ENCODE measurements at regions not wholly inside any gene's neighbourhood (a gene's known extent, or its start where the extent isn't known, plus 50 kb on each side); places are given as distances from the start of the nearest gene placed in this dataset.

DNA sequence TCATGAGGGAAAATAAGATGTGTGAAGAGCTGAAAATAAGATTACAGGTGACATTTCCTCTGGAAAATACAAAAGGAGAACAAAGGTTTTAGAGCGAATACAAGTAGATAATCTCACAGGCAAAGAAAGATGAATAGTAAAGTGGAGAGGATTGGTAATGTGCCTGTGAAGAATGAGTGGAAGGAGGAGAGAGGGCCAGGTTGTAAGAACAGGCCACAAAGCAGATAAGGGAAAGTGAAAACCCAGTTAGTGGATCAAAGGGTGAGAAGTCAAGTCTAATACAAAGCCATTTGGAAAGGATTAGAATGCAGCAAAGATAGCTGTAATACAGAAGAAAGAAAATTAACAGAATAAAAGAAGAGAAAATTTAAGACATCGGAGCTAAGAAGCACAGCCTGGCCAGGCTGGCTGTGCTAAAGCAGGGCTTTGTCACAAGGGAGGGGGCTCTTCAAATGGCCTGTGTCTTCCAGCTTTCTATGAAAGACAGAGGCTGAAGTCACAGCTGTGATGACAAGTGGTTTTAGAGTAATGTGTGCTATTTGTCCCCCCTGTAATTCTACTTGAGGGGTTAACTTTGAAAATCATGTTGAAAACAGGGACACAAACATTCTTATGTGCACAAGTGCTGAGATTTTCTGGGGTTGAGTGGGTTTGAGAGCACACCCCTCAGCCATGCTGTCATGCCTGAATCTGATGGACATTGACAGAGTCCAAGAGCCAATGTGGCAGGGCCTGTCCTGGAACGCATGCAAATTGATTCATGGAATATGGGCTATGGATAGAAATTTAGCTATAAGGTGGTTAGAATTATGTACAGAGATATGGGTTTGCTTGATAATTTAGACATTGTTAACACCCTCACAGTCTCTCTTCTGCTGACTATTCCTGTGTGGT is 344.5 kb upstream of the NAV3 start:
- TF ChIP-seq EZH2 (IDR thresholded peaks at IDR 0.05; ENCODE audit: borderline replicate concordance, insufficient read depth, low read depth, low read length, poor library complexity, severe bottlenecking): no peak
- no peak for TF ChIP-seq CTCF (IDR thresholded peaks at IDR 0.05)
